GM19043 (cell line): ENCODE measurements at regions not wholly inside any gene's neighbourhood (a gene's known extent, or its start where the extent isn't known, plus 50 kb on each side); places are given as distances from the start of the nearest gene placed in this dataset.

Source experiments
- ATAC-seq: cut with Tn5 transposase; IDR thresholded peaks from one replicate; pipeline ENCODE4 v1.9.1; 2021; ENCODE audit warnings: low read depth; ENCODE audit not compliant: unreplicated experiment

DNA sequence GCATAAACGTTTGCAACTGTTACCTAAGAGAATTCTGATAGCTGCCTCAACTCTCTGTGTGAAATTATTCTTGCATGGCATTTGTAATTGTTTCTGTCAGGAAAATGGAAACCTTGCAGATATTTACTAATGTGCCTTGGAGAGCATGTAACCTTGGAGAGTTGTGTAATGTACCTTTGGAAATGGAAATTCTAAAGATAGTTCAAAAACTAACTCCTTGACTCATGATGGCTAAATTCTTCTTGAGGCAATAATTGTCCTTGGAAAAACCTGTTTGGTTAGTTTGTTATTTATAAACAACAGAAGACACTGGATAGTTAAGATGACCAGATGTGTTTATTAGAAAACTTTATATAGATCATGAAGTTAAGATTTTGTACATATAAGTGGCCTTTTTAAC, 1033.8 kb downstream of the PLA2G4A start:
- ATAC-seq, result no peak

DNA sequence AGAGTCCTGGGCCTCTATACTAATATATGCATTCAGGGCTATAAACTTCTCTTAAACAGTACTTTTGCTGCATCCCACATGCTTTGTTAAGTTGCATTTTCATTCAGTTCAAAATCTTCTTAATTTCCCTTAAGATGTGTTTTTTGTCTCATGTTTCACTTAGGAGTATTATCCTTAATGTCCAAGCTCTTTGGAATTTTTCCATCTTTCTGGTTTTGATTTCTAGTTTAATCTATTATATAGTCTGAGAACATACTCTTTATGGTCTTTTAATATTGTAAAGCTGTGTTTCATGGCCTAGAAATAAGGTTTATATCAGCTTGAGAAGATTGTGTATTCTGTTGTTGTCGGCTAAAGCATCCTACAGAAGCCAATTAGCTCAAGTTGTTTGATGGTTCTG, 1041.8 kb downstream of the PLA2G4A start:
- no peak for ATAC-seq

GRCh38 chr1:187871177-187871845, 1042.6 kb downstream of the PLA2G4A start:
- ATAC-seq, result no peak

DNA sequence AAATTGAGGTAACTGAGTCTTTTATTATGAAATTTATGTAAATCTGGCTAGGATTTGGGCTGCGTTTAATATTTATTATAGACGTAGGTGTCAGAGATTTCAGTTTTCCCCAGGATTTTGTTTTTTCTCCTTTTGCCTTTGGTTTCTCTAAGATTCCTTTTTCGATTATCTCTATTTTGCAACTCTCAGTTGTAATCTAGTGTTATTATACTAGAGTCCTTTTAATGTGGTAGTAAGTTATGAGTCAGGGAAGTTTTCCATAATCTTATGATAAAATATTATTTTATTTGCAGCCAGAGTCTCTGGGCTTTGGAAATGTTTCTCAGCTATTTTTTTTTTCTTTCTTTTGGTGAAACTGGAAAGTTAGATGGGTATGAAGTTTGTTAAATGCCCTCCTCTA, 1043.8 kb downstream of the PLA2G4A start:
- ATAC-seq, result no peak

DNA sequence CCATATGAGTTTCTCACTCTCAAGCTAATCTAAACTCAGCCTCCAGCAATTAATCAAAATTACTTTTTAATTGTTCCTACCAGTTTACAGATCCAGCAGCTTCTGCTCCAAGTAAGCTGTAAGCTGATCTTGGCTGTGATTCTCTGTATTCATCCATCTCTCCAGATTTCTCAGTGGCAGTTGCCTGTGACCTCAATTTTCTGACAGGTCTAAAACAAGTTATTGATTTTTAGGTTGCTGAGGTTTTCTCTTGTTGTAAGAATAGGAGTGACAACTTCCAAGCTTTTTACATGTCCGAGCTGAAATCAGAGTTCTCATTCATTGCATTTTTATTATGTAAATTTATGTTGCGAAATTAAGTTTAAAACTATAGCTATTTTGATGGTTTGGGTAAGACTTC, 1044.4 kb downstream of the PLA2G4A start:
- no peak for ATAC-seq

- no peak for ATAC-seq
Observed at GRCh38 chr1:187876775-187877174, 1048.0 kb downstream of the PLA2G4A start.

- no peak for ATAC-seq
Observed at GRCh38 chr1:187877220-187877619, 1048.5 kb downstream of the PLA2G4A start.

GRCh38 chr1:187878883-187879282, 1050.1 kb downstream of the PLA2G4A start:
- no peak for ATAC-seq

GRCh38 chr1:187883356-187883755, 1054.6 kb downstream of the PLA2G4A start:
- no peak for ATAC-seq

DNA sequence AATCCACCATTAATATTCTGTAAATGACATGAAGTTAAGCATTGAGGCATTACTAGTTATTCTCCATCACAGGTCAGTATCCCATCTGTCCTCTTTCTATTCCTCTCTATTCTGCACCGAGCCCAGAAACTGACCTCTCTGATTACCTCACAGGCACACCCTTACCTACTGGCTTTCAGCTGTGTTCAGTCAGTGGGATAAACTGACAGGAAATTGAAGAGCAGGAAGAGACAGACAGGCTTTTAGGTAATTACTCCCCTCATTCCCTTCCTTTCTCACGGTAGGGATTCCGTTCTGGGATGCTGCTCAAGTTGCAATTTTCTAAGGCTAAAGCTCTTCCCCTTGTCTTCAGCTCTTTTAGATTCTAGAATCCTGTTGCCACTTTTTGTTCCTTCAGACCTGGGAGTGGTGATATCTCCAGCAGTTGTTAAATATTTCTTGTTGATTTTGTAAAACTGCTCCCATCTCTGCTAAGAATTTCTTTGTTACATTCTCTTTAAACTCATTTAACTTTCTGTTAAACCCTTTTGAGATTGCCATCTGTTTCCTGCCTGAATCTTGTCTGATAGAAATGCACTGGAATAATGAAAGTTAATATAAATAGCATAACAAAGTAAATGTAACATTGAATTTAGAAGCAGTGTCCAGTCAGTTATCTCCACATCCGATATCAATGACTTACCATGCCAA, 1063.4 kb downstream of the PLA2G4A start:
- ATAC-seq, result no peak

DNA sequence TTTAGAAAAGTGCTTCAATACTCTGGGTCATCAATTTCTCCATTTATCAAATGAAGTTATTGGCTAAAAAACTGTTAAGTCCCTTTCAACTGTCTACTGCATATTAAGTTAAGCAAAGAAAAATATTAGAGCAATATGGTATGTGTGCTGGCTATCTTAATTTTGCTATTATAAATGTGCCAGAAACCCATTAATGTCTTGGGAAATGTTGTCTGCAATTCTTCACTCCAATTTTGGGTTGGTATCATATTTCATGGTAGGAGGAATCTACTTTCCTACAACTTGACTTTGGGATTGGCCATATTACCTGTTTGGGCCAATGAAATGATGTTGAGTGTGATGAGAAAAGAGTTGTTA, 1063.9 kb downstream of the PLA2G4A start:
- ATAC-seq, result no peak

GRCh38 chr1:187893471-187893870, 1064.7 kb downstream of the PLA2G4A start:
- no peak for ATAC-seq

GRCh38 chr1:187894349-187894748, 1065.6 kb downstream of the PLA2G4A start:
- ATAC-seq, result no peak

DNA sequence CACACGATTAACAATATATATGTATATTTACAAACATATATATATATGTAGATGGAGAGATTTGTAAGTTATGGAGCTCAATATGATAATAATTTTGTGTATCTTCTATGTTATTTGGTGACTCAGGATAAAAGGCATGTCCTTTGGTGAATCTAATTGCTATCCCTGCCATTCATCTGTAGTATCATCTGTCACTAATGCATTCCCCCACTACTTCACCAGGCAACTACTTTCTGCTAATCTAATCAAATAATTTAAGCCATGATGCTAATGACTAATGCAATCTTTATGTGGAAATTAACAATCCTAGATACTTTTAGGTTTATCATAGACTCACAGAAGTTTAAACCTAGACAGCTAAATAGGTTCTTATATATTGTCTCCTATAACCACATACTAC, 1074.5 kb downstream of the PLA2G4A start:
- ATAC-seq, result no peak

- no peak for ATAC-seq
Observed at GRCh38 chr1:187909382-187909781, 1080.6 kb downstream of the PLA2G4A start.

GRCh38 chr1:187911820-187912219, 1083.1 kb downstream of the PLA2G4A start:
- no peak for ATAC-seq

GRCh38 chr1:187920976-187921375, 1092.2 kb downstream of the PLA2G4A start:
- ATAC-seq, result no peak

DNA sequence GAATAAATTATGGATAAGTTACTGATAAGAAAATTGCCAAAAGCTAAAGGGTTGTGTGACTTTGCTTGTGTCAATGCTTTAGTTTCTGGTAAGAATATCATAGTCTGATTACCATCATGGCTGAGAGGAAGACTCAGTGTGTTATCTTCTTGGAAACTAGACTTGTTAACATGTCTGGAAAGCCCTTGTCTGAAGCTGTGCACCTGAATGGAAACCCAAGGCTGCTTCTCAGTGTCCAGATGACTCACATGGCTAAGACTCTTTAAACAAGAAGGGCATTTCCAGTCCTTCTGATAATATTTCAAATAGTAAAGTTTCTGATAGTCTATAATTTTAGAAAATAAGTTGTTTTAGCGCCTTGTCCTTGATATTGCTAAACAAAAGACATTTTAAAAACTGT, 1092.7 kb downstream of the PLA2G4A start:
- no peak for ATAC-seq

- ATAC-seq, result no peak
Observed at GRCh38 chr1:187922255-187922654, 1093.5 kb downstream of the PLA2G4A start.

GRCh38 chr1:187924252-187924651, 1095.5 kb downstream of the PLA2G4A start:
- ATAC-seq, result no peak

DNA sequence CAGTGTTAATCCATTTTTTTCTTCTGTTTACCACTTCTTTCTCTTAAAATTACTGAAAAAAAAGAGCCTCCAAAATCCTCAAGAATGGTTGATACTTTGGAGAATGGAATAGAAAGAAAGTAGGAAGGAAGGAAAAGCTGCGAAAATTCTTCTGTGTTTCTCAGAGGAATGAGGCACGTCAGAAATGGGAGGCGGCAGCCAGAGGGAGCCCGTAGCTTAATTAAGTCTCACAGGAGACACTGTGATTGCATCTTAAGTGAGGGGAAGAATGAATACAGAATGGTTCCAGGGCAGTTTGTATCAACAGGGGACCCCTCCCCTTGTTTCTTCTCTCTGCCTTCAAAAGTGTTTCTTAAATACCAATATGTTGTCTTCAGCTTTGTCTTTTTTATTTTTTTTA, 1099.5 kb downstream of the PLA2G4A start:
- no peak for ATAC-seq

DNA sequence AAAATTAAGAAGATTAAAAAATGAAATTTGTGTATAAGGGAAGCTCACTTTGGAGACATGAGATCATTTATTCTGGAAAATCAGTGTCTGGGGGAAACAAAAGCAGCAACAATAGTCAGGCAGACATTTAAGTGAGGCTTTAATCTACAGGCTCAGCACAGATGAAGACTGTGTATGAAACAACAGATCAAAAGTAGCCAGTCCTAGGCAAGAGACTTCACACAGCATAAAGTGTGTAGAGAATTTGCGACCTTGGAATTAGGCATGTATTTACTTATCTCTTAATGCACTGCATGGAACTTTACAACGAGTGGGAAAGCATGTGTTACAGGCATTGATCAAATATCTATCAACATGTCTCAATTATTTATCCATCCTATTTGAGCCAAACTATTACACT, 1099.9 kb downstream of the PLA2G4A start:
- ATAC-seq, result no peak
